ENCODE measurements at regions not wholly inside any gene's neighbourhood (a gene's known extent, or its start where the extent isn't known, plus 50 kb on each side); places are given as distances from the start of the nearest gene placed in this dataset.

- Histone ChIP-seq H2AFZ (ENCODE audit: low read length) (no peak overlapping the region), H4K91ac (replicated peaks; ENCODE audit: insufficient read length, low read length) (no peak overlapping the region), H4K20me1 (replicated peaks in 1 of 2; ENCODE audit: control insufficient read depth in 1 of 2, insufficient read depth in 2 of 2, low read length in 2 of 2) (no peaks in the 10 kb centered on the region), H4K8ac (ENCODE audit: extremely low read depth, insufficient read depth, low read length) (no peak overlapping the region), H3K14ac (ENCODE audit: insufficient read length) (no peak overlapping the region), H3K9ac (replicated peaks in 1 of 4; ENCODE audit: extremely low read depth in 1 of 4, low read depth in 3 of 4, low read length in 3 of 4) (no peak overlapping the region), H2BK5ac (ENCODE audit: low read depth, low read length) (no peak overlapping the region), H3K9me3 (ENCODE audit: insufficient read depth in 2 of 2, low read depth in 1 of 2, low read length in 1 of 2) (no peaks in the 10 kb centered on the region), H3K56ac (replicated peaks; ENCODE audit: insufficient read length, low read depth, low read length) (no peak overlapping the region), H3K79me1 (ENCODE audit: low read depth, low read length) (no peaks in the 10 kb centered on the region), H3K79me2 (ENCODE audit: control insufficient read depth in 1 of 2, insufficient read depth in 2 of 2, low read length in 2 of 2) (no peaks in the 10 kb centered on the region), H3K4me2 (ENCODE audit: insufficient read depth in 1 of 2, low read depth in 2 of 2, low read length in 2 of 2) (no peak overlapping the region), H2BK15ac (ENCODE audit: low read length) (no peak overlapping the region), H2AK5ac (ENCODE audit: low read depth, low read length) (no peak overlapping the region), H3K23ac (ENCODE audit: insufficient read length) (no peak overlapping the region), H4K5ac (ENCODE audit: insufficient read length, low read depth, low read length) (no peak overlapping the region), H3K27ac (ENCODE audit: low read depth, low read length) (no peak overlapping the region), H2BK120ac (replicated peaks; ENCODE audit: low read depth, low read length) (no peak overlapping the region), H3K27me3 (replicated peaks in 1 of 4; ENCODE audit: control insufficient read depth in 3 of 4, extremely low read depth in 1 of 4, insufficient read depth in 3 of 4, low read length in 3 of 4) (no peaks in the 10 kb centered on the region), H3K36me3 (ENCODE audit: control insufficient read depth in 2 of 4, insufficient read depth in 4 of 4, low read length in 3 of 4) (no peaks in the 10 kb centered on the region), H3K4me1 (replicated peaks in 1 of 4; ENCODE audit: control insufficient read depth in 3 of 4, insufficient read depth in 4 of 4, low read length in 3 of 4) (no peaks in the 10 kb centered on the region), H3K4ac (replicated peaks; ENCODE audit: insufficient read length, low read depth, low read length) (no peak overlapping the region), H3K23me2 (ENCODE audit: low read depth, low read length) (no peaks in the 10 kb centered on the region), H3K18ac (ENCODE audit: extremely low read depth, low read length) (no peak overlapping the region), H2BK12ac (ENCODE audit: low read depth, low read length) (no peak overlapping the region), H2BK20ac (ENCODE audit: low read length) (no peak overlapping the region), H3K4me3 (ENCODE audit: extremely low read depth in 1 of 4, insufficient read depth in 2 of 4, low read depth in 3 of 4, low read length in 4 of 4) (no peak overlapping the region)
- 85% methylated on average over 1 of the region's 1 CpG; no CpG with 5 or more reads in 1 of the 2 experiments for WGBS, 2 experiments (ENCODE audit: extremely low coverage in 1 of 2, insufficient coverage in 1 of 2, insufficient read length in 1 of 2, insufficient replicate concordance in 2 of 2, low coverage in 1 of 2, low lambda C conversion rate in 2 of 2, missing lambda C conversion rate in 1 of 2)
- FAIRE-seq = no peak
- DNase-seq (ENCODE audit: low read depth in 1 of 2, low spot score in 2 of 2) = no peak
- POLR2A ChIA-PET (ENCODE audit: partially characterized antibody) = no interaction called here
- CTCF ChIA-PET (ENCODE audit: partially characterized antibody) = no interaction called here
- TF ChIP-seq MAX (IDR thresholded peaks at IDR 0.05) (no peak), CREB1 (IDR thresholded peaks at IDR 0.05) (no peak), POU5F1 (IDR thresholded peaks at IDR 0.05; ENCODE audit: low read depth, low read length) (no peak), TEAD4 (IDR thresholded peaks at IDR 0.05; ENCODE audit: low read depth, low read length) (no peak), ATF2 (IDR thresholded peaks at IDR 0.05; ENCODE audit: low read length) (no peak), NRF1 (IDR thresholded peaks at IDR 0.05; ENCODE audit: low read depth, low read length) (no peak), HDAC6 (IDR thresholded peaks at IDR 0.05; ENCODE audit: low read depth, low read length) (no peak), SIN3A (conservative IDR thresholded peaks at IDR 0.05 in 1 of 2, IDR thresholded peaks at IDR 0.05 in 1 of 2; ENCODE audit: low read depth in 1 of 2, low read length in 2 of 2) (no peak)
Observed at GRCh38 chr6:160818934-160819333, 116.9 kb downstream of the PLG start.
